Mesenchymal stem cell (in vitro differentiated cells and primary cell): ENCODE measurements at regions not wholly inside any gene's neighbourhood (a gene's known extent, or its start where the extent isn't known, plus 50 kb on each side); places are given as distances from the start of the nearest gene placed in this dataset.

ENCODE experiments used
- DNase-seq: peaks from one replicate; pipeline ENCODE4 v3.0.0-alpha.2; 2013
- H2AFZ ChIP-seq: one replicate; pipeline ENCODE4 v1.6.1; 2013; ENCODE audit warnings: low read depth, mild to moderate bottlenecking, control low read depth, inconsistent platforms, low read length, moderate library complexity
- H2AK5ac ChIP-seq: 2 replicates; pipeline ENCODE4 v1.6.1; 2013; ENCODE audit warnings: low read length, moderate library complexity, mild to moderate bottlenecking, inconsistent platforms; ENCODE audit not compliant: severe bottlenecking
- H2BK120ac ChIP-seq: one replicate; pipeline ENCODE4 v1.6.1; 2013; ENCODE audit warnings: low read depth, mild to moderate bottlenecking, inconsistent platforms, low read length, moderate library complexity
- H2BK12ac ChIP-seq, 2 experiments: one replicate each; pipeline ENCODE4 v1.6.1; 2013; ENCODE audit warnings: inconsistent platforms in 2 of 2, low read length in 2 of 2, mild to moderate bottlenecking in 2 of 2, moderate library complexity in 2 of 2, control low read depth in 1 of 2
- H2BK15ac ChIP-seq: one replicate; pipeline ENCODE4 v1.6.1; 2013; ENCODE audit warnings: mild to moderate bottlenecking, low read depth, inconsistent platforms; ENCODE audit not compliant: poor library complexity, severe bottlenecking
- H2BK5ac ChIP-seq: 2 replicates; pipeline ENCODE4 v1.6.1; 2013; ENCODE audit warnings: low read depth, mild to moderate bottlenecking, low read length, control low read depth, inconsistent platforms; ENCODE audit not compliant: poor library complexity, severe bottlenecking
- H3K14ac ChIP-seq, 2 experiments: one replicate each; pipeline ENCODE4 v1.6.1; 2013; ENCODE audit warnings: inconsistent platforms in 2 of 2, low read length in 2 of 2, control low read depth in 1 of 2, mild to moderate bottlenecking in 1 of 2, moderate library complexity in 1 of 2
- H3K18ac ChIP-seq, 2 experiments: one replicate each; pipeline ENCODE4 v1.6.1; 2013; ENCODE audit warnings: inconsistent platforms in 2 of 2, low read length in 2 of 2, control low read depth in 1 of 2, low read depth in 1 of 2, mild to moderate bottlenecking in 1 of 2
- H3K23ac ChIP-seq, 2 experiments: one replicate each; pipeline ENCODE4 v1.6.1; 2013; ENCODE audit warnings: inconsistent platforms in 2 of 2, low read length in 2 of 2, mild to moderate bottlenecking in 2 of 2, moderate library complexity in 2 of 2, control low read depth in 1 of 2
- H3K27ac ChIP-seq: 2 replicates; pipeline ENCODE4 v1.5.1; 2013; ENCODE audit warnings: mild to moderate bottlenecking, moderate library complexity, low read length, control low read depth, inconsistent platforms; ENCODE audit not compliant: poor library complexity, severe bottlenecking
- H3K27me3 ChIP-seq, 2 experiments: 2 replicates each; pipeline versions ENCODE4 v1.6.1 to v1.7.0; 2013; ENCODE audit warnings: low read length in 2 of 2, mild to moderate bottlenecking in 2 of 2, moderate library complexity in 2 of 2, control low read depth in 1 of 2, inconsistent platforms in 1 of 2; ENCODE audit not compliant: control insufficient read depth in 1 of 2, insufficient read depth in 1 of 2
- H3K36me3 ChIP-seq, 2 experiments: 2 replicates each; pipeline versions ENCODE4 v1.6.1 to v1.7.0; 2013; ENCODE audit warnings: low read length in 2 of 2, control low read depth in 1 of 2, inconsistent platforms in 1 of 2, low read depth in 1 of 2, mild to moderate bottlenecking in 1 of 2; ENCODE audit not compliant: insufficient read depth in 2 of 2, control insufficient read depth in 1 of 2
- H3K4ac ChIP-seq, 2 experiments: one replicate each; pipeline ENCODE4 v1.6.1; 2013; ENCODE audit warnings: inconsistent platforms in 2 of 2, low read length in 2 of 2, mild to moderate bottlenecking in 2 of 2, moderate library complexity in 2 of 2, control low read depth in 1 of 2, low read depth in 1 of 2
- H3K4me1 ChIP-seq: 2 replicates; pipeline ENCODE4 v1.6.1; 2013; ENCODE audit warnings: low read depth, low read length, control low read depth; ENCODE audit not compliant: control insufficient read depth, insufficient read depth
- H3K4me2 ChIP-seq: 2 replicates; pipeline ENCODE4 v1.6.1; 2013; ENCODE audit warnings: low read length, mild to moderate bottlenecking, inconsistent platforms; ENCODE audit not compliant: poor library complexity, severe bottlenecking
- H3K4me3 ChIP-seq, 2 experiments: 2 replicates each; pipeline versions ENCODE4 v1.5.1 to v1.7.0; 2013; ENCODE audit warnings: low read length in 2 of 2, mild to moderate bottlenecking in 2 of 2, control low read depth in 1 of 2, low read depth in 1 of 2; ENCODE audit not compliant: insufficient read depth in 1 of 2
- H3K79me1 ChIP-seq: replicated peaks from 2 replicates; pipeline ENCODE4 v1.6.1; 2013; ENCODE audit warnings: mild to moderate bottlenecking, control low read depth, low read length, inconsistent platforms; ENCODE audit not compliant: poor library complexity, severe bottlenecking
- H3K9ac ChIP-seq: 2 replicates; pipeline ENCODE4 v1.7.0; 2013; ENCODE audit warnings: mild to moderate bottlenecking, low read length, moderate library complexity
- H3K9me3 ChIP-seq: 2 replicates; pipeline ENCODE4 v1.7.0; 2013; ENCODE audit warnings: mild to moderate bottlenecking, low read length; ENCODE audit not compliant: control insufficient read depth
- H4K8ac ChIP-seq: one replicate; pipeline ENCODE4 v1.6.1; 2013; ENCODE audit warnings: inconsistent platforms, mild to moderate bottlenecking, low read length, moderate library complexity
- H4K91ac ChIP-seq: one replicate; pipeline ENCODE4 v1.6.1; 2013; ENCODE audit warnings: mild to moderate bottlenecking, low read length, inconsistent platforms
- WGBS: methylation state at CpG from one replicate; pipeline ENCODE4 v1.1.7; 2013; ENCODE audit warnings: mixed read lengths; 5-methylcytosine and 5-hydroxymethylcytosine counted together

- Histone ChIP-seq H2AK5ac (no peak overlapping the region), H2AFZ (no peak overlapping the region), H4K91ac (no peak overlapping the region), H3K27me3 (peaks cover 22 to 62% of the 10 kb centered on the region in 2 experiments), H3K23ac (no peak overlapping the region), H3K4ac (no peak overlapping the region), H3K4me3 (no peak overlapping the region), H3K9me3 (no peaks in the 10 kb centered on the region), H3K79me1 (no peaks in the 10 kb centered on the region), H3K27ac (no peak overlapping the region), H2BK12ac (no peak overlapping the region), H2BK5ac (no peak overlapping the region), H3K9ac (no peak overlapping the region), H3K4me1 (no peaks in the 10 kb centered on the region), H2BK15ac (no peak overlapping the region), H2BK120ac (no peak overlapping the region), H3K18ac (no peak overlapping the region), H4K8ac (no peak overlapping the region), H3K4me2 (no peak overlapping the region), H3K36me3 (no peaks in the 10 kb centered on the region), H3K14ac (no peak overlapping the region)
- WGBS = 82% methylated on average over 19 of the region's 20 CpGs
- DNase-seq = no peak
These were observed 217.7 kb downstream of the PHETA1 start for GRCh38 chr12:111150921-111151840.

GRCh38 chr12:111150360-111150759 lies 218.5 kb downstream of the PHETA1 start:
- no peaks in the 10 kb centered on the region for H3K36me3 ChIP-seq
- no peak overlapping the region for H2BK12ac ChIP-seq
- no peak overlapping the region for H2BK120ac ChIP-seq
- no peak overlapping the region for H2AFZ ChIP-seq
- no peaks in the 10 kb centered on the region for H3K9me3 ChIP-seq
- no peak for DNase-seq
- no peak overlapping the region for H3K18ac ChIP-seq
- H3K4me3 ChIP-seq = no peak overlapping the region
- H3K79me1 ChIP-seq = no peaks in the 10 kb centered on the region
- H4K8ac ChIP-seq = no peak overlapping the region
- no peak overlapping the region for H3K14ac ChIP-seq
- H3K27ac ChIP-seq = no peak overlapping the region
- 66% methylated on average over 7 of the region's 7 CpGs for WGBS
- H2BK5ac ChIP-seq = no peak overlapping the region
- H3K27me3 ChIP-seq = peaks cover 22 to 55% of the 10 kb centered on the region in 2 experiments
- H3K9ac ChIP-seq = no peak overlapping the region
- no peak overlapping the region for H3K4me2 ChIP-seq
- H4K91ac ChIP-seq = no peak overlapping the region
- H2AK5ac ChIP-seq = no peak overlapping the region
- no peak overlapping the region for H3K23ac ChIP-seq
- H3K4me1 ChIP-seq = no peaks in the 10 kb centered on the region
- no peak overlapping the region for H2BK15ac ChIP-seq
- no peak overlapping the region for H3K4ac ChIP-seq

- no peak overlapping the region for H3K14ac ChIP-seq
- H3K4ac ChIP-seq = no peak overlapping the region
These were observed 219.6 kb downstream of the PHETA1 start for GRCh38 chr12:111149299-111149698.

GRCh38 chr12:111148005-111148404 lies 220.9 kb downstream of the PHETA1 start:
- H3K4me3 ChIP-seq = no peak overlapping the region
- H2BK15ac ChIP-seq = no peak overlapping the region
- no peak overlapping the region for H2BK5ac ChIP-seq
- no peak overlapping the region for H4K91ac ChIP-seq
- H2BK120ac ChIP-seq = no peak overlapping the region
- no peak overlapping the region for H2BK12ac ChIP-seq
- no peak overlapping the region for H3K27ac ChIP-seq
- no peak overlapping the region for H2AFZ ChIP-seq
- H3K36me3 ChIP-seq = no peaks in the 10 kb centered on the region
- H3K4me2 ChIP-seq = no peak overlapping the region
- no peak overlapping the region for H4K8ac ChIP-seq
- no peak overlapping the region for H3K9ac ChIP-seq
- no peaks in the 10 kb centered on the region for H3K9me3 ChIP-seq
- H3K4me1 ChIP-seq = no peaks in the 10 kb centered on the region
- H2AK5ac ChIP-seq = no peak overlapping the region
- H3K4ac ChIP-seq = no peak overlapping the region
- H3K23ac ChIP-seq = no peak overlapping the region
- WGBS = 88% methylated on average over 5 of the region's 6 CpGs
- DNase-seq = no peak
- H3K14ac ChIP-seq = no peak overlapping the region
- H3K27me3 ChIP-seq = peaks cover 11 to 54% of the 10 kb centered on the region in 2 experiments
- H3K79me1 ChIP-seq = no peaks in the 10 kb centered on the region
- H3K18ac ChIP-seq = no peak overlapping the region

More at GRCh38 chr12:111149299-111149698, 219.6 kb downstream of the PHETA1 start:
- H2AK5ac ChIP-seq = no peak overlapping the region
- H3K9ac ChIP-seq = no peak overlapping the region
- H2BK5ac ChIP-seq = no peak overlapping the region
- H3K4me2 ChIP-seq = no peak overlapping the region
- no peak overlapping the region for H2BK12ac ChIP-seq
- no peak overlapping the region for H2AFZ ChIP-seq
- H3K27ac ChIP-seq = no peak overlapping the region
- DNase-seq = no peak
- H2BK120ac ChIP-seq = no peak overlapping the region
- H4K8ac ChIP-seq = no peak overlapping the region
- peaks cover 21 to 53% of the 10 kb centered on the region in 2 experiments for H3K27me3 ChIP-seq
- no peaks in the 10 kb centered on the region for H3K9me3 ChIP-seq
- H3K23ac ChIP-seq = no peak overlapping the region
- no peak overlapping the region for H3K4me3 ChIP-seq
- no peaks in the 10 kb centered on the region for H3K36me3 ChIP-seq
- no peak overlapping the region for H4K91ac ChIP-seq
- H3K4me1 ChIP-seq = no peaks in the 10 kb centered on the region
- no peak overlapping the region for H3K18ac ChIP-seq
- H2BK15ac ChIP-seq = no peak overlapping the region
- no peaks in the 10 kb centered on the region for H3K79me1 ChIP-seq
- WGBS = 87% methylated on average over 2 of the region's 4 CpGs
